H1 (cell line): ENCODE measurements at regions not wholly inside any gene's neighbourhood (a gene's known extent, or its start where the extent isn't known, plus 50 kb on each side); places are given as distances from the start of the nearest gene placed in this dataset.

Experiments
- CBX5 ChIP-seq: fragments of 300-800, 300-1000 bp; sonication (generic); IDR thresholded peaks from 2 replicates; pipeline ENCODE4 v1.7.1; 2016; ENCODE audit warnings: antibody characterized with exemption, low read length, low read depth
- CHD1 ChIP-seq: IDR thresholded peaks from 2 replicates; pipeline ENCODE4 v1.6.1; 2012; ENCODE audit warnings: low read depth, low read length, improper control_type of control experiment
- CTCF ChIP-seq, 3 experiments: IDR thresholded peaks; 1 replicate in 2 of 3; 2 replicates in 1 of 3; pipeline versions ENCODE4 v1.5.1 to v1.6.1; 2011; ENCODE audit warnings: low read length in 3 of 3, mild to moderate bottlenecking in 3 of 3, inconsistent platforms in 2 of 3, low read depth in 1 of 3, moderate library complexity in 1 of 3; ENCODE audit not compliant: insufficient read depth in 1 of 3; ENCODE audit errors: control extremely low read depth in 1 of 3
- NANOG ChIP-seq: IDR thresholded peaks from 2 replicates; pipeline ENCODE4 v1.6.1; 2011; ENCODE audit warnings: low read length, low read depth, mild to moderate bottlenecking, inconsistent platforms; ENCODE audit not compliant: insufficient read depth, poor library complexity, severe bottlenecking
- RXRA ChIP-seq: IDR thresholded peaks from 2 replicates; pipeline ENCODE4 v1.6.1; 2011; ENCODE audit warnings: low read depth, mild to moderate bottlenecking, low read length, moderate library complexity; ENCODE audit not compliant: insufficient read depth
- SAP30 ChIP-seq: fragments of 300-600 bp; sonication (generic); IDR thresholded peaks from 2 replicates; pipeline ENCODE4 v1.7.1; 2012; ENCODE audit warnings: low read length, moderate library complexity, mild to moderate bottlenecking, inconsistent platforms; ENCODE audit not compliant: insufficient read depth, insufficient replicate concordance
- TF ChIP-seq, protein P1 (sequence below): fragments of 300-600 bp; sonication (generic); IDR thresholded peaks from 2 replicates; pipeline ENCODE4 v1.7.1; 2012; ENCODE audit warnings: low read length, moderate library complexity, mild to moderate bottlenecking, inconsistent platforms; ENCODE audit not compliant: insufficient replicate concordance

DNA sequence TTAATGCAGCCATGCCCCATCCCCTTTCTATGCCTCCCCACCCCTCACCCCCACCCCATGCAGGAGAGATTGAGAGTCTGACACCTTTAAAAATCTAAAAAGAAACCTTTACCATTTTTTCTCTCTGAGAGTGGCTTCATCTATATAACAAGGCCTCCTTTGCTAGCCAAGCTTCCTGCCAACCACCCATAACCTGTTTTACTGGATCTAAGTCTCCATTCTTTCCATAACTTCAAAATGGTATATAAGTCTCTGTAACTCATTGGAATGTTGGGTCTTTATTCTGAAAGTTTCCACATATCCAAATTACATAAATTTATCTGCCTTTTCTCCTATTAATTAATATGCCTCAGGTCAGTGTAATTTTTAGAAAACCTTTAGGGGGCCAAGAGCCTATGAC, 1174.0 kb downstream of the MAT2B start (continued):
- TF ChIP-seq, protein P1, sequence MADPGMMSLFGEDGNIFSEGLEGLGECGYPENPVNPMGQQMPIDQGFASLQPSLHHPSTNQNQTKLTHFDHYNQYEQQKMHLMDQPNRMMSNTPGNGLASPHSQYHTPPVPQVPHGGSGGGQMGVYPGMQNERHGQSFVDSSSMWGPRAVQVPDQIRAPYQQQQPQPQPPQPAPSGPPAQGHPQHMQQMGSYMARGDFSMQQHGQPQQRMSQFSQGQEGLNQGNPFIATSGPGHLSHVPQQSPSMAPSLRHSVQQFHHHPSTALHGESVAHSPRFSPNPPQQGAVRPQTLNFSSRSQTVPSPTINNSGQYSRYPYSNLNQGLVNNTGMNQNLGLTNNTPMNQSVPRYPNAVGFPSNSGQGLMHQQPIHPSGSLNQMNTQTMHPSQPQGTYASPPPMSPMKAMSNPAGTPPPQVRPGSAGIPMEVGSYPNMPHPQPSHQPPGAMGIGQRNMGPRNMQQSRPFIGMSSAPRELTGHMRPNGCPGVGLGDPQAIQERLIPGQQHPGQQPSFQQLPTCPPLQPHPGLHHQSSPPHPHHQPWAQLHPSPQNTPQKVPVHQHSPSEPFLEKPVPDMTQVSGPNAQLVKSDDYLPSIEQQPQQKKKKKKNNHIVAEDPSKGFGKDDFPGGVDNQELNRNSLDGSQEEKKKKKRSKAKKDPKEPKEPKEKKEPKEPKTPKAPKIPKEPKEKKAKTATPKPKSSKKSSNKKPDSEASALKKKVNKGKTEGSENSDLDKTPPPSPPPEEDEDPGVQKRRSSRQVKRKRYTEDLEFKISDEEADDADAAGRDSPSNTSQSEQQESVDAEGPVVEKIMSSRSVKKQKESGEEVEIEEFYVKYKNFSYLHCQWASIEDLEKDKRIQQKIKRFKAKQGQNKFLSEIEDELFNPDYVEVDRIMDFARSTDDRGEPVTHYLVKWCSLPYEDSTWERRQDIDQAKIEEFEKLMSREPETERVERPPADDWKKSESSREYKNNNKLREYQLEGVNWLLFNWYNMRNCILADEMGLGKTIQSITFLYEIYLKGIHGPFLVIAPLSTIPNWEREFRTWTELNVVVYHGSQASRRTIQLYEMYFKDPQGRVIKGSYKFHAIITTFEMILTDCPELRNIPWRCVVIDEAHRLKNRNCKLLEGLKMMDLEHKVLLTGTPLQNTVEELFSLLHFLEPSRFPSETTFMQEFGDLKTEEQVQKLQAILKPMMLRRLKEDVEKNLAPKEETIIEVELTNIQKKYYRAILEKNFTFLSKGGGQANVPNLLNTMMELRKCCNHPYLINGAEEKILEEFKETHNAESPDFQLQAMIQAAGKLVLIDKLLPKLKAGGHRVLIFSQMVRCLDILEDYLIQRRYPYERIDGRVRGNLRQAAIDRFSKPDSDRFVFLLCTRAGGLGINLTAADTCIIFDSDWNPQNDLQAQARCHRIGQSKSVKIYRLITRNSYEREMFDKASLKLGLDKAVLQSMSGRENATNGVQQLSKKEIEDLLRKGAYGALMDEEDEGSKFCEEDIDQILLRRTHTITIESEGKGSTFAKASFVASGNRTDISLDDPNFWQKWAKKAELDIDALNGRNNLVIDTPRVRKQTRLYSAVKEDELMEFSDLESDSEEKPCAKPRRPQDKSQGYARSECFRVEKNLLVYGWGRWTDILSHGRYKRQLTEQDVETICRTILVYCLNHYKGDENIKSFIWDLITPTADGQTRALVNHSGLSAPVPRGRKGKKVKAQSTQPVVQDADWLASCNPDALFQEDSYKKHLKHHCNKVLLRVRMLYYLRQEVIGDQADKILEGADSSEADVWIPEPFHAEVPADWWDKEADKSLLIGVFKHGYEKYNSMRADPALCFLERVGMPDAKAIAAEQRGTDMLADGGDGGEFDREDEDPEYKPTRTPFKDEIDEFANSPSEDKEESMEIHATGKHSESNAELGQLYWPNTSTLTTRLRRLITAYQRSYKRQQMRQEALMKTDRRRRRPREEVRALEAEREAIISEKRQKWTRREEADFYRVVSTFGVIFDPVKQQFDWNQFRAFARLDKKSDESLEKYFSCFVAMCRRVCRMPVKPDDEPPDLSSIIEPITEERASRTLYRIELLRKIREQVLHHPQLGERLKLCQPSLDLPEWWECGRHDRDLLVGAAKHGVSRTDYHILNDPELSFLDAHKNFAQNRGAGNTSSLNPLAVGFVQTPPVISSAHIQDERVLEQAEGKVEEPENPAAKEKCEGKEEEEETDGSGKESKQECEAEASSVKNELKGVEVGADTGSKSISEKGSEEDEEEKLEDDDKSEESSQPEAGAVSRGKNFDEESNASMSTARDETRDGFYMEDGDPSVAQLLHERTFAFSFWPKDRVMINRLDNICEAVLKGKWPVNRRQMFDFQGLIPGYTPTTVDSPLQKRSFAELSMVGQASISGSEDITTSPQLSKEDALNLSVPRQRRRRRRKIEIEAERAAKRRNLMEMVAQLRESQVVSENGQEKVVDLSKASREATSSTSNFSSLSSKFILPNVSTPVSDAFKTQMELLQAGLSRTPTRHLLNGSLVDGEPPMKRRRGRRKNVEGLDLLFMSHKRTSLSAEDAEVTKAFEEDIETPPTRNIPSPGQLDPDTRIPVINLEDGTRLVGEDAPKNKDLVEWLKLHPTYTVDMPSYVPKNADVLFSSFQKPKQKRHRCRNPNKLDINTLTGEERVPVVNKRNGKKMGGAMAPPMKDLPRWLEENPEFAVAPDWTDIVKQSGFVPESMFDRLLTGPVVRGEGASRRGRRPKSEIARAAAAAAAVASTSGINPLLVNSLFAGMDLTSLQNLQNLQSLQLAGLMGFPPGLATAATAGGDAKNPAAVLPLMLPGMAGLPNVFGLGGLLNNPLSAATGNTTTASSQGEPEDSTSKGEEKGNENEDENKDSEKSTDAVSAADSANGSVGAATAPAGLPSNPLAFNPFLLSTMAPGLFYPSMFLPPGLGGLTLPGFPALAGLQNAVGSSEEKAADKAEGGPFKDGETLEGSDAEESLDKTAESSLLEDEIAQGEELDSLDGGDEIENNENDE = no peak
- TF ChIP-seq CTCF (IDR thresholded peaks at IDR 0.05; ENCODE audit: control extremely low read depth in 1 of 3, insufficient read depth in 1 of 3, low read depth in 1 of 3, low read length in 3 of 3) = no peak
- no peak for TF ChIP-seq CHD1
- TF ChIP-seq RXRA = no peak
- no peak for TF ChIP-seq SAP30
- no peak for TF ChIP-seq NANOG
- TF ChIP-seq CBX5 = no peak
